Ovary (tissue), 3 donors: ENCODE measurements at regions not wholly inside any gene's neighbourhood (a gene's known extent, or its start where the extent isn't known, plus 50 kb on each side); places are given as distances from the start of the nearest gene placed in this dataset.

Experiments
- CTCF ChIP-seq, 3 donors: fragments of 450-650 bp in 2 of 3; fragments of 200-600 bp in 1 of 3; IDR thresholded peaks; one replicate each; pipeline versions ENCODE4 v1.5.1 to v1.8.0; 2016 to 2022; ENCODE audit warnings: antibody characterized with exemption in 3 of 3, mild to moderate bottlenecking in 1 of 3
- POLR2A ChIP-seq: fragments of 450-650 bp; IDR thresholded peaks from one replicate; pipeline ENCODE4 v1.6.1; 2017; ENCODE audit warnings: antibody characterized with exemption, mild to moderate bottlenecking, moderate library complexity
- donor health status: DM: no; HTN: no; CAD: no.

- TF ChIP-seq CTCF (IDR thresholded peaks at IDR 0.05) (no peak), POLR2A (no peak)
Observed at GRCh38 chr12:116498471-116498870, 60.7 kb upstream of the MAP1LC3B2 start.
